ENCODE measurements at regions not wholly inside any gene's neighbourhood (a gene's known extent, or its start where the extent isn't known, plus 50 kb on each side); places are given as distances from the start of the nearest gene placed in this dataset.

- TF ChIP-seq, protein P1, sequence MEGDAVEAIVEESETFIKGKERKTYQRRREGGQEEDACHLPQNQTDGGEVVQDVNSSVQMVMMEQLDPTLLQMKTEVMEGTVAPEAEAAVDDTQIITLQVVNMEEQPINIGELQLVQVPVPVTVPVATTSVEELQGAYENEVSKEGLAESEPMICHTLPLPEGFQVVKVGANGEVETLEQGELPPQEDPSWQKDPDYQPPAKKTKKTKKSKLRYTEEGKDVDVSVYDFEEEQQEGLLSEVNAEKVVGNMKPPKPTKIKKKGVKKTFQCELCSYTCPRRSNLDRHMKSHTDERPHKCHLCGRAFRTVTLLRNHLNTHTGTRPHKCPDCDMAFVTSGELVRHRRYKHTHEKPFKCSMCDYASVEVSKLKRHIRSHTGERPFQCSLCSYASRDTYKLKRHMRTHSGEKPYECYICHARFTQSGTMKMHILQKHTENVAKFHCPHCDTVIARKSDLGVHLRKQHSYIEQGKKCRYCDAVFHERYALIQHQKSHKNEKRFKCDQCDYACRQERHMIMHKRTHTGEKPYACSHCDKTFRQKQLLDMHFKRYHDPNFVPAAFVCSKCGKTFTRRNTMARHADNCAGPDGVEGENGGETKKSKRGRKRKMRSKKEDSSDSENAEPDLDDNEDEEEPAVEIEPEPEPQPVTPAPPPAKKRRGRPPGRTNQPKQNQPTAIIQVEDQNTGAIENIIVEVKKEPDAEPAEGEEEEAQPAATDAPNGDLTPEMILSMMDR (conservative IDR thresholded peaks at IDR 0.05; ENCODE audit: low read depth, low read length) = no peak
- no peak for DNase-seq (ENCODE audit: low read depth)
- no peak overlapping the region for H3K4me3 ChIP-seq (ENCODE audit: low read length)
These were observed 764.4 kb upstream of the NECTIN3 start for GRCh38 chr3:110307065-110307809.

DNA sequence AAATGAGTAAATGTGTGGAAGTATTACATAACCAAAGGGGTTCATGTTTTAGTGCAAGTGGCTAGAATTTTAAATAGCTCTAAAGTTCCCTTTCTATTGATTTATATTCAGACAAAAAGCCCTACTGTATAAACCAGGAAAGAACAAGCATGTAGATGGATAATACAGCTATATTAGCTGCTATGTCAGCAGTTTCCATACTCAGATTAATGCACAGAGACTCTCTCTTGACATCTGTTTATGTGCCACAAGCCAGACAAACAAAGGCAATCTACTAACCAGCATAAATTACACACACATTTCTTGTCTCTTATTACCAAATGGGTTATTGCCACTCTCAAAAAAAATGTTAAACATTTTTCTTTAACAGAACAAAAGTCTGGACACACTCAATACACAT, 760.1 kb upstream of the NECTIN3 start:
- H3K4me3 ChIP-seq (ENCODE audit: low read length) = no peak overlapping the region
- TF ChIP-seq, protein P1 (conservative IDR thresholded peaks at IDR 0.05; ENCODE audit: low read depth, low read length) = no peak
- no peak for DNase-seq (ENCODE audit: low read depth)

GRCh38 chr3:110314512-110315114, 757.0 kb upstream of the NECTIN3 start:
- DNase-seq (ENCODE audit: low read depth) = no peak
- H3K4me3 ChIP-seq (ENCODE audit: low read length) = no peak overlapping the region
- TF ChIP-seq, protein P1 (conservative IDR thresholded peaks at IDR 0.05; ENCODE audit: low read depth, low read length) = peak; percentile 72

- H3K4me3 ChIP-seq (ENCODE audit: low read length) = no peak overlapping the region
- TF ChIP-seq, protein P1 (conservative IDR thresholded peaks at IDR 0.05; ENCODE audit: low read depth, low read length) = no peak
- no peak for DNase-seq (ENCODE audit: low read depth)
These were observed 753.5 kb upstream of the NECTIN3 start for GRCh38 chr3:110318108-110318507.

DNA sequence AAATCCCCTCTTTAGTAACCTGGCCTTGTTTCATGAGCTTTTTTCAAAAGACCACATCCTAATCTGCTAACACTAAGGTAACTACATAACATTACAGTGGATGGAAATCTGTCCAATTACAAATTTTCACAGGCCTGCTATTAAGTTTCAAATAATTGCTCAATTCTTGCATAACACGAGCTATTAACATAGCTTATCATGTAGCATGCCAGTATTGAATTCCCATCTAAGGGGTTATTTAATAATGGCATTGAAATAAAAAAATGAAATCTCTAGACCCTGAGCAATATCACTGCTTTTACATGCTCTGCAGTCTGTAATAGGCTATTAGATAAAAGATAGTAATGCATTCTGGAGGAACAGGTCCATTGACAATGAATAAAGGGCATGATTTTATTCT, 748.3 kb upstream of the NECTIN3 start:
- DNase-seq (ENCODE audit: low read depth) = peak; percentile 20
- TF ChIP-seq, protein P1 (conservative IDR thresholded peaks at IDR 0.05; ENCODE audit: low read depth, low read length) = no peak

DNA sequence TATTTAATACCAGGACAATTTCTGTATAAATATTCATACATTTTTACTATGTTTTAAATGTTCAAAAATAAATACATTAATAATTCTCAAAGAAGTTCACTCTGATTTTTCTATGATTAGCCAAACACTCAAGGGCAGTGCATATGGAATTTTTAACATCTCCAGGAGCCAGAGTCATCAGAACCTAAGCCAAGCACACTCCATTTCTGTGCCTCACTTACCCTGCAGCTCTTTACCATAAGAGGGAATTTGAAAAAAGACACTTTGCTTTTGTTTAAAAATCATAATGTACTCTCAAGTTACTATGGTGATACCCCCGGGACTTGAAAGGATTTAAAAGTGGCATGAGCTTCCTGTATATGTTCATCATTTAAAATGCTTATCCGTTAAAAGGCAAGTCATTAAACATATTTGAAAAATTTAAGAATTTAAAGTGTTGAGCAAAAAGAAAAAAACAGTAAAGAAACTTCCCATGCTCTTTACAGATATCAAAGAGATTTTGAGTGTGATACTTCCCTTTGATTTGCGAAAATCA, 747.4 kb upstream of the NECTIN3 start:
- TF ChIP-seq, protein P1 (conservative IDR thresholded peaks at IDR 0.05; ENCODE audit: low read depth, low read length) = no peak
- no peak overlapping the region for H3K4me3 ChIP-seq (ENCODE audit: low read length)
- no peak for DNase-seq (ENCODE audit: low read depth)

More for the DNA sequence above, 748.3 kb upstream of the NECTIN3 start:
- no peak overlapping the region for H3K4me3 ChIP-seq (ENCODE audit: low read length)
